ENCODE measurements at regions not wholly inside any gene's neighbourhood (a gene's known extent, or its start where the extent isn't known, plus 50 kb on each side); places are given as distances from the start of the nearest gene placed in this dataset.

GRCh38 chr3:190780524-190780923 lies 82.0 kb downstream of the GMNC start:
- Histone ChIP-seq H3K4me1 (ENCODE audit: control insufficient read depth, insufficient read depth, low read length) (no peaks in the 10 kb centered on the region), H3K9ac (ENCODE audit: extremely low read depth, low read length, poor library complexity, severe bottlenecking) (no peak overlapping the region), H3K27ac (ENCODE audit: low read depth, low read length) (no peak overlapping the region), H3K4me3 (ENCODE audit: low read length) (no peak overlapping the region), H3K36me3 (ENCODE audit: control insufficient read depth, insufficient read depth, low read length) (no peaks in the 10 kb centered on the region), H3K9me3 (ENCODE audit: control insufficient read depth, low read length) (no peaks in the 10 kb centered on the region), H3K27me3 (ENCODE audit: control insufficient read depth, insufficient read depth, low read length, poor library complexity, severe bottlenecking) (no peaks in the 10 kb centered on the region)
- no peak for DNase-seq
- 97 to 100% methylated on average over 1 to 3 of the region's 3 CpGs for WGBS, 2 experiments (ENCODE audit: insufficient coverage in 1 of 2, insufficient read length in 1 of 2)
- no peaks in the 10 kb centered on the region for H3K27me3 Mint-ChIP-seq (ENCODE audit: insufficient read depth)
- H3K9me3 Mint-ChIP-seq = no peaks in the 10 kb centered on the region
- no peak overlapping the region for H3K4me3 Mint-ChIP-seq
- H3K27ac Mint-ChIP-seq = no peak overlapping the region
- TF ChIP-seq, protein P1, sequence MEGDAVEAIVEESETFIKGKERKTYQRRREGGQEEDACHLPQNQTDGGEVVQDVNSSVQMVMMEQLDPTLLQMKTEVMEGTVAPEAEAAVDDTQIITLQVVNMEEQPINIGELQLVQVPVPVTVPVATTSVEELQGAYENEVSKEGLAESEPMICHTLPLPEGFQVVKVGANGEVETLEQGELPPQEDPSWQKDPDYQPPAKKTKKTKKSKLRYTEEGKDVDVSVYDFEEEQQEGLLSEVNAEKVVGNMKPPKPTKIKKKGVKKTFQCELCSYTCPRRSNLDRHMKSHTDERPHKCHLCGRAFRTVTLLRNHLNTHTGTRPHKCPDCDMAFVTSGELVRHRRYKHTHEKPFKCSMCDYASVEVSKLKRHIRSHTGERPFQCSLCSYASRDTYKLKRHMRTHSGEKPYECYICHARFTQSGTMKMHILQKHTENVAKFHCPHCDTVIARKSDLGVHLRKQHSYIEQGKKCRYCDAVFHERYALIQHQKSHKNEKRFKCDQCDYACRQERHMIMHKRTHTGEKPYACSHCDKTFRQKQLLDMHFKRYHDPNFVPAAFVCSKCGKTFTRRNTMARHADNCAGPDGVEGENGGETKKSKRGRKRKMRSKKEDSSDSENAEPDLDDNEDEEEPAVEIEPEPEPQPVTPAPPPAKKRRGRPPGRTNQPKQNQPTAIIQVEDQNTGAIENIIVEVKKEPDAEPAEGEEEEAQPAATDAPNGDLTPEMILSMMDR (conservative IDR thresholded peaks at IDR 0.05) = no peak
- H3K4me1 Mint-ChIP-seq = no peaks in the 10 kb centered on the region
- no peaks in the 10 kb centered on the region for H3K36me3 Mint-ChIP-seq (ENCODE audit: low read depth)

DNA sequence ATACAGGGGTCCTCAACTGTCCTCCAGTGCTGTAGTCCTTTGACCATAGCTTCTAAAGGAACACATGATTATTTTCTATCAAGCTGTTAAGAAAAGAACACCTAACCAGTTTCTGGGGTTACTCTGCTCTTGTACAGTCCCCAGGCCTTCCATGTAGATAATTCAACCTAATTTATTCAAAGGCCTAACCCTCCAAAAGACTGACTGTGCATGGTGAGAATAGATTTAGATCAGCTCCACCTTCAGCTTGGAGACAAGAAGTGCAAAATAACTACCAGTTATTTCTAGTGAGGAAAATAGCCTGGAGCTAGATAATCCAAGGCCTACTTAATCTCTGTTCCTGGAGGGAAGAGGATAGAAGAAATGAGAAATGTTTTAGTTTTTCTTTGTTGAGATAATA lies 87.9 kb downstream of the GMNC start:
- H3K9me3 ChIP-seq (ENCODE audit: control insufficient read depth, low read length) = no peaks in the 10 kb centered on the region
- H3K36me3 Mint-ChIP-seq (ENCODE audit: low read depth) = no peaks in the 10 kb centered on the region
- H3K27me3 Mint-ChIP-seq (ENCODE audit: insufficient read depth) = no peaks in the 10 kb centered on the region
- no peaks in the 10 kb centered on the region for H3K4me1 Mint-ChIP-seq
- no peak for DNase-seq
- no peak overlapping the region for H3K27ac Mint-ChIP-seq
- H3K4me3 ChIP-seq (ENCODE audit: low read length) = no peak overlapping the region
- H3K27me3 ChIP-seq (ENCODE audit: control insufficient read depth, insufficient read depth, low read length, poor library complexity, severe bottlenecking) = no peaks in the 10 kb centered on the region
- no peaks in the 10 kb centered on the region for H3K9me3 Mint-ChIP-seq
- no peaks in the 10 kb centered on the region for H3K4me1 ChIP-seq (ENCODE audit: control insufficient read depth, insufficient read depth, low read length)
- TF ChIP-seq, protein P1 (conservative IDR thresholded peaks at IDR 0.05) = no peak
- no peaks in the 10 kb centered on the region for H3K36me3 ChIP-seq (ENCODE audit: control insufficient read depth, insufficient read depth, low read length)
- H3K4me3 Mint-ChIP-seq = no peak overlapping the region
- no peak overlapping the region for H3K27ac ChIP-seq (ENCODE audit: low read depth, low read length)
- no peak overlapping the region for H3K9ac ChIP-seq (ENCODE audit: extremely low read depth, low read length, poor library complexity, severe bottlenecking)

DNA sequence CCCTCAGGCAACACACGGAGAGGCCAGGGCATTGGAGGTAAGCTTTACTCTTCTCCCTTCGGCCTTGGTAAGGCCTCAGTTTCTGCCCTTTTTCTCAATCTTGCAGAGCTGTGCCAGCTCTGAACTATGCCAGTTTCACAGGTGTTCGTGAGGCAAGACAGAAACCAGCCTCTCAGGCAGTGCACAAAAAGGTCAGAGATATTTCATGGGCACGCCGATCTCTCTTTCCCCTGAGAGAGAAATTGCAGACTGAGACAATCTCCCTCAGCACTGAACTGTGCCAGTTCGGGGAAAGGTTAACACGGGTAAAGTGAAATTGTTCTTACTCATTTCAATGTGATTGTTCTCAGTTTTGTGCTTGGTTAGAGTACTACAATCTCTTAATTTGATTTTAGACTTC lies 88.5 kb downstream of the GMNC start:
- no peaks in the 10 kb centered on the region for H3K36me3 ChIP-seq (ENCODE audit: control insufficient read depth, insufficient read depth, low read length)
- TF ChIP-seq, protein P1 (conservative IDR thresholded peaks at IDR 0.05) = no peak
- Mint-ChIP-seq H3K27ac (no peak overlapping the region), H3K9me3 (no peaks in the 10 kb centered on the region), H3K36me3 (ENCODE audit: low read depth) (no peaks in the 10 kb centered on the region), H3K27me3 (ENCODE audit: insufficient read depth) (no peaks in the 10 kb centered on the region), H3K4me1 (no peaks in the 10 kb centered on the region), H3K4me3 (no peak overlapping the region)
- no peaks in the 10 kb centered on the region for H3K9me3 ChIP-seq (ENCODE audit: control insufficient read depth, low read length)
- H3K9ac ChIP-seq (ENCODE audit: extremely low read depth, low read length, poor library complexity, severe bottlenecking) = no peak overlapping the region
- H3K27ac ChIP-seq (ENCODE audit: low read depth, low read length) = no peak overlapping the region
- no peaks in the 10 kb centered on the region for H3K4me1 ChIP-seq (ENCODE audit: control insufficient read depth, insufficient read depth, low read length)
- WGBS, 2 experiments (ENCODE audit: insufficient coverage in 1 of 2, insufficient read length in 1 of 2) = 91 to 93% methylated on average over 7 of the region's 7 CpGs
- no peak for DNase-seq
- H3K4me3 ChIP-seq (ENCODE audit: low read length) = no peak overlapping the region
- no peaks in the 10 kb centered on the region for H3K27me3 ChIP-seq (ENCODE audit: control insufficient read depth, insufficient read depth, low read length, poor library complexity, severe bottlenecking)
